Esophagus muscularis mucosa (tissue), 3 donors: ENCODE measurements at regions not wholly inside any gene's neighbourhood (a gene's known extent, or its start where the extent isn't known, plus 50 kb on each side); places are given as distances from the start of the nearest gene placed in this dataset.

ENCODE experiments used
- CTCF ChIP-seq, 3 experiments: fragments of 200-600 bp in 2 of 3; fragments of 450-650 bp in 1 of 3; sonication (generic) in 2 of 3; IDR thresholded peaks; one replicate each; pipeline ENCODE4 v1.5.1; 2017 to 2019; ENCODE audit warnings: antibody characterized with exemption in 3 of 3, mild to moderate bottlenecking in 2 of 3, moderate library complexity in 1 of 3
- POLR2A ChIP-seq: fragments of 450-650 bp; IDR thresholded peaks from one replicate; pipeline ENCODE4 v1.6.1; 2017; ENCODE audit warnings: antibody characterized with exemption, moderate library complexity, mild to moderate bottlenecking, low read depth

GRCh38 chr10:130463876-130464364 is 327.7 kb downstream of the GLRX3 start:
- TF ChIP-seq CTCF (IDR thresholded peaks at IDR 0.05), result no peak
- TF ChIP-seq POLR2A, result no peak
